H1 (cell line): ENCODE measurements at regions not wholly inside any gene's neighbourhood (a gene's known extent, or its start where the extent isn't known, plus 50 kb on each side); places are given as distances from the start of the nearest gene placed in this dataset.

Experiments
- CTCF ChIA-PET: fragments of 300-600 bp; sonication (Branson Sonifier 250); formaldehyde crosslinking; loops from one replicate; lab custom pipeline; 2021; ENCODE audit not compliant: partially characterized antibody; lab: Charles Lee
- POLR2A ChIA-PET: fragments of 300-600 bp; sonication (Branson Sonifier 250); formaldehyde crosslinking; loops from one replicate; lab custom pipeline; 2021; ENCODE audit warnings: inconsistent platforms; ENCODE audit not compliant: partially characterized antibody; lab: Charles Lee
- DNase-seq, 2 experiments: peaks; one replicate each; pipeline versions ENCODE4 v3.0.0 to v3.0.0-alpha.2; 2010 to 2022; ENCODE audit warnings: low spot score in 2 of 2, low read depth in 1 of 2, mixed read lengths in 1 of 2
- FAIRE-seq: peaks from 2 replicates; lab custom pipeline; 2011; peaks lifted over from hg19 to GRCh38; lab: Jason Lieb, UNC
- H2AFZ ChIP-seq: 2 replicates; pipeline ENCODE4 v1.8.1; 2012; ENCODE audit warnings: low read length, inconsistent platforms
- H2AK5ac ChIP-seq: 2 replicates; pipeline ENCODE4 v1.6.1; 2013; ENCODE audit warnings: low read depth, low read length
- H2BK120ac ChIP-seq: replicated peaks from 2 replicates; pipeline ENCODE3; 2013; ENCODE audit warnings: low read depth, low read length, inconsistent platforms
- H2BK12ac ChIP-seq: 2 replicates; pipeline ENCODE4 v1.6.1; 2013; ENCODE audit warnings: low read depth, low read length
- H2BK15ac ChIP-seq: 2 replicates; pipeline ENCODE4 v1.6.1; 2013; ENCODE audit warnings: low read length
- H2BK20ac ChIP-seq: 2 replicates; pipeline ENCODE4 v1.6.1; 2013; ENCODE audit warnings: low read length
- H2BK5ac ChIP-seq: 2 replicates; pipeline ENCODE4 v1.6.1; 2013; ENCODE audit warnings: low read depth, low read length
- H3K14ac ChIP-seq: 2 replicates; pipeline ENCODE4 v1.6.1; 2013; ENCODE audit warnings: inconsistent platforms; ENCODE audit not compliant: insufficient read length
- H3K18ac ChIP-seq: 2 replicates; pipeline ENCODE4 v1.6.1; 2013; ENCODE audit warnings: low read length; ENCODE audit errors: extremely low read depth
- H3K23ac ChIP-seq: 2 replicates; pipeline ENCODE4 v1.6.1; 2013; ENCODE audit warnings: inconsistent platforms; ENCODE audit not compliant: insufficient read length
- H3K23me2 ChIP-seq: 2 replicates; pipeline ENCODE4 v1.6.1; 2013; ENCODE audit warnings: low read depth, low read length
- H3K27ac ChIP-seq: 2 replicates; pipeline ENCODE4 v1.6.1; 2011; ENCODE audit warnings: low read depth, low read length, inconsistent platforms
- H3K27me3 ChIP-seq, 4 experiments: replicated peaks in 1 of 4; 1 replicate in 1 of 4; 2 replicates in 3 of 4; pipeline versions ENCODE4 v1.6.1 to v1.8.1; 2011 to 2013; ENCODE audit warnings: low read length in 3 of 4, mild to moderate bottlenecking in 3 of 4, inconsistent platforms in 2 of 4, mixed read lengths in 2 of 4, moderate library complexity in 1 of 4; ENCODE audit not compliant: control insufficient read depth in 3 of 4, insufficient read depth in 3 of 4; ENCODE audit errors: extremely low read depth in 1 of 4
- H3K36me3 ChIP-seq, 4 experiments: 2 replicates each; pipeline versions ENCODE4 v1.6.1 to v1.8.1; 2011 to 2013; ENCODE audit warnings: mild to moderate bottlenecking in 4 of 4, low read length in 3 of 4, moderate library complexity in 2 of 4, control low read depth in 1 of 4, inconsistent platforms in 1 of 4; ENCODE audit not compliant: insufficient read depth in 4 of 4, control insufficient read depth in 2 of 4
- H3K4ac ChIP-seq: replicated peaks from 2 replicates; pipeline ENCODE3; 2013; ENCODE audit warnings: low read length, low read depth, mixed read lengths, inconsistent platforms; ENCODE audit not compliant: insufficient read length
- H3K4me1 ChIP-seq, 4 experiments: replicated peaks in 1 of 4; 1 replicate in 1 of 4; 2 replicates in 3 of 4; pipeline versions ENCODE4 v1.6.1 to v1.8.1; 2011 to 2013; ENCODE audit warnings: low read length in 3 of 4, inconsistent platforms in 2 of 4, mixed read lengths in 1 of 4; ENCODE audit not compliant: insufficient read depth in 4 of 4, control insufficient read depth in 3 of 4
- H3K4me2 ChIP-seq, 2 experiments: 2 replicates each; pipeline versions ENCODE4 v1.6.1 to v1.8.1; 2011 to 2013; ENCODE audit warnings: low read depth in 2 of 2, low read length in 2 of 2, control low read depth in 1 of 2, inconsistent platforms in 1 of 2, mild to moderate bottlenecking in 1 of 2; ENCODE audit not compliant: insufficient read depth in 1 of 2
- H3K4me3 ChIP-seq, 4 experiments: fragments of 200-600, 300-600 bp in 1 of 4; sonication (generic), shearing (Covaris generic), sonication (Bioruptor Twin) in 1 of 4; 2 replicates each; pipeline versions ENCODE4 v1.5.1 to v1.8.1; 2011 to 2016; ENCODE audit warnings: low read length in 4 of 4, low read depth in 3 of 4, control low read depth in 2 of 4, inconsistent platforms in 2 of 4, mild to moderate bottlenecking in 2 of 4, mixed read lengths in 1 of 4, moderate library complexity in 1 of 4; ENCODE audit not compliant: insufficient read depth in 2 of 4; ENCODE audit errors: extremely low read depth in 1 of 4
- H3K56ac ChIP-seq: replicated peaks from 2 replicates; pipeline ENCODE3; 2013; ENCODE audit warnings: low read depth, mild to moderate bottlenecking, mixed read lengths, low read length, inconsistent platforms; ENCODE audit not compliant: insufficient read length
- H3K79me1 ChIP-seq: 2 replicates; pipeline ENCODE4 v1.6.1; 2013; ENCODE audit warnings: low read depth, low read length, control low read depth
- H3K79me2 ChIP-seq, 2 experiments: 2 replicates each; pipeline versions ENCODE4 v1.6.1 to v1.8.1; 2012 to 2013; ENCODE audit warnings: low read length in 2 of 2, mild to moderate bottlenecking in 2 of 2, inconsistent platforms in 1 of 2; ENCODE audit not compliant: insufficient read depth in 2 of 2, control insufficient read depth in 1 of 2
- H3K9ac ChIP-seq, 4 experiments: replicated peaks in 1 of 4; 1 replicate in 1 of 4; 2 replicates in 3 of 4; pipeline versions ENCODE4 v1.6.1 to v1.8.1; 2011 to 2013; ENCODE audit warnings: low read depth in 3 of 4, low read length in 3 of 4, control low read depth in 2 of 4, mild to moderate bottlenecking in 2 of 4, moderate library complexity in 2 of 4, inconsistent platforms in 1 of 4; ENCODE audit errors: extremely low read depth in 1 of 4
- H3K9me3 ChIP-seq, 2 experiments: 2 replicates each; pipeline versions ENCODE4 v1.6.1 to v1.8.1; 2012 to 2013; ENCODE audit warnings: mild to moderate bottlenecking in 2 of 2, moderate library complexity in 2 of 2, control low read depth in 1 of 2, inconsistent platforms in 1 of 2, low read depth in 1 of 2, low read length in 1 of 2, mixed read lengths in 1 of 2; ENCODE audit not compliant: insufficient read depth in 2 of 2
- H4K20me1 ChIP-seq, 2 experiments: replicated peaks in 1 of 2; 2 replicates each; pipeline versions ENCODE3 to v1.8.1; 2011 to 2013; ENCODE audit warnings: inconsistent platforms in 2 of 2, low read length in 2 of 2, mild to moderate bottlenecking in 1 of 2; ENCODE audit not compliant: insufficient read depth in 2 of 2, control insufficient read depth in 1 of 2
- H4K5ac ChIP-seq: 2 replicates; pipeline ENCODE4 v1.6.1; 2013; ENCODE audit warnings: low read length, low read depth, mixed read lengths, inconsistent platforms; ENCODE audit not compliant: insufficient read length
- H4K8ac ChIP-seq: 2 replicates; pipeline ENCODE4 v1.8.0; 2013; ENCODE audit warnings: mild to moderate bottlenecking, moderate library complexity, low read length, inconsistent platforms; ENCODE audit not compliant: insufficient read depth; ENCODE audit errors: extremely low read depth
- H4K91ac ChIP-seq: replicated peaks from 2 replicates; pipeline ENCODE3; 2013; ENCODE audit warnings: low read length, mixed read lengths, inconsistent platforms; ENCODE audit not compliant: insufficient read length
- BACH1 ChIP-seq: IDR thresholded peaks from 2 replicates; pipeline ENCODE4 v1.6.1; 2012; ENCODE audit warnings: low read length, improper control_type of control experiment
- CBX5 ChIP-seq: fragments of 300-800, 300-1000 bp; sonication (generic); IDR thresholded peaks from 2 replicates; pipeline ENCODE4 v1.7.1; 2016; ENCODE audit warnings: antibody characterized with exemption, low read length, low read depth
- KDM1A ChIP-seq: fragments of 200-600, 300-600 bp; sonication (generic); IDR thresholded peaks from 2 replicates; pipeline ENCODE4 v1.7.1; 2016; ENCODE audit warnings: mild to moderate bottlenecking, low read length, borderline replicate concordance
- NANOG ChIP-seq: IDR thresholded peaks from 2 replicates; pipeline ENCODE4 v1.6.1; 2011; ENCODE audit warnings: low read length, low read depth, mild to moderate bottlenecking, inconsistent platforms; ENCODE audit not compliant: insufficient read depth, poor library complexity, severe bottlenecking
- PHF8 ChIP-seq: fragments of 200-600 bp; sonication (generic); conservative IDR thresholded peaks from 2 replicates; pipeline ENCODE4 v1.7.1; 2012; ENCODE audit warnings: low read depth, mild to moderate bottlenecking, inconsistent platforms, low read length, moderate library complexity
- POLR2AphosphoS5 ChIP-seq: IDR thresholded peaks from 2 replicates; pipeline ENCODE4 v1.6.1; 2011; ENCODE audit warnings: low read depth, low read length
- RXRA ChIP-seq: IDR thresholded peaks from 2 replicates; pipeline ENCODE4 v1.6.1; 2011; ENCODE audit warnings: low read depth, mild to moderate bottlenecking, low read length, moderate library complexity; ENCODE audit not compliant: insufficient read depth
- TAF1 ChIP-seq: IDR thresholded peaks from 2 replicates; pipeline ENCODE4 v1.6.1; 2011; ENCODE audit warnings: mild to moderate bottlenecking, low read depth, low read length
- ZNF274 ChIP-seq: IDR thresholded peaks from 2 replicates; pipeline ENCODE4 v1.7.0; 2012; ENCODE audit warnings: low read length, borderline replicate concordance; ENCODE audit errors: extremely low read depth
- WGBS, 2 experiments: shearing (Covaris generic) in 1 of 2; methylation state at CpG; one replicate each; pipeline versions ENCODE4 v1.1.6 to v1.1.7; 2013 to 2015; ENCODE audit warnings: low lambda C conversion rate in 2 of 2, mixed read lengths in 2 of 2, inconsistent platforms in 1 of 2, low coverage in 1 of 2, missing lambda C conversion rate in 1 of 2; ENCODE audit not compliant: insufficient replicate concordance in 2 of 2, insufficient coverage in 1 of 2, insufficient read length in 1 of 2; ENCODE audit errors: extremely low coverage in 1 of 2, missing lambda C conversion rate in 1 of 2; 5-methylcytosine and 5-hydroxymethylcytosine counted together

DNA sequence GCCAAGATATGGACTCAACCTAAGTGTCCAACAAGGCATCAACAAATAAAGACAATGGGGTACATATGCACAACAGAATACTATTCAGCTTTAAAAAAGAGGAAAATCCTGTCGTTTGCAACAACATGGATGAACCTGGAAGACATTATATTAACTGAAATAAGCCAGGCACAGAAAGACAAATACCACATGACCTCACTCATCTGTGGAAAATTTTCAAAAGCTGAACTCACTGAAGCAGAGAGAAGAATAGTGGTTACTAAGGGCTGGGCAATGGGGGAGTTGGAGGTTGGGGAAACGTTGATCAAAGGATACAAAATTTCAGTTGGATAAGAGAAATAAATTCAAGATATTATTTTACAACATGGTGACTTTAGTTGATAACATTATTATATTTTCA, 221.4 kb upstream of the PITRM1 start:
- Histone ChIP-seq H4K91ac (no peak overlapping the region), H2AFZ (no peak overlapping the region), H3K4ac (no peak overlapping the region), H2BK20ac (no peak overlapping the region), H3K56ac (no peak overlapping the region), H2AK5ac (no peak overlapping the region), H3K4me1 (no peaks in the 10 kb centered on the region), H2BK5ac (no peak overlapping the region), H3K23ac (no peak overlapping the region), H3K4me2 (no peak overlapping the region), H2BK120ac (no peak overlapping the region), H3K79me2 (no peaks in the 10 kb centered on the region), H4K5ac (no peak overlapping the region), H3K27me3 (no peaks in the 10 kb centered on the region), H3K9me3 (0 out of 4 replicates have a peak, but pooled peaks cover 0 to 2% of the 10 kb centered on the region in 2 experiments), H4K8ac (no peak overlapping the region), H3K18ac (no peak overlapping the region), H3K14ac (no peak overlapping the region), H3K36me3 (no peaks in the 10 kb centered on the region), H3K4me3 (no peak overlapping the region), H3K23me2 (no peaks in the 10 kb centered on the region; the same call in 1 of the 2 replicates), H2BK15ac (no peak overlapping the region), H3K27ac (no peak overlapping the region), H3K9ac (no peak overlapping the region), H2BK12ac (no peak overlapping the region), H3K79me1 (no peaks in the 10 kb centered on the region), H4K20me1 (no peaks in the 10 kb centered on the region)
- ChIA-PET CTCF (no interaction called here), POLR2A (no interaction called here)
- DNase-seq (no peak), FAIRE-seq (no peak)
- no peak for TF ChIP-seq NANOG
- TF ChIP-seq POLR2AphosphoS5 = no peak
- TF ChIP-seq TAF1 = no peak
- no peak for TF ChIP-seq BACH1
- no peak for TF ChIP-seq CBX5
- no peak for TF ChIP-seq RXRA
- no peak for TF ChIP-seq PHF8
- TF ChIP-seq KDM1A = no peak
- TF ChIP-seq ZNF274 = no peak
- WGBS, 2 experiments = 89% methylated on average over 2 of the region's 2 CpGs; no CpG with 5 or more reads in 1 of the 2 experiments
